GM23338 (cell line): ENCODE measurements at regions not wholly inside any gene's neighbourhood (a gene's known extent, or its start where the extent isn't known, plus 50 kb on each side); places are given as distances from the start of the nearest gene placed in this dataset.

ENCODE experiments used
- ATAC-seq: fragments of 200-7000 bp; cut with Tn5 transposase; 3 replicates; pipeline ENCODE4 v1.9.1; 2020
- DNase-seq: peaks from one replicate; pipeline ENCODE4 v3.0.0-alpha.2; 2015; ENCODE audit warnings: low spot score
- H2AFZ ChIP-seq: fragments of 200-600 bp; sonication (generic); 2 replicates; pipeline ENCODE4 v1.8.0; 2016; ENCODE audit warnings: antibody characterized with exemption, mild to moderate bottlenecking, moderate library complexity
- H3F3A ChIP-seq: fragments of 200-600 bp; sonication (generic); replicated peaks from 2 replicates; pipeline ENCODE4 v1.8.0; 2017; ENCODE audit warnings: antibody characterized with exemption, mixed run types, low read depth
- H3K27ac ChIP-seq: fragments of 200-600 bp; sonication (generic); 2 replicates; pipeline ENCODE4 v1.6.1; 2016; ENCODE audit warnings: low read depth
- H3K27me3 ChIP-seq: fragments of 200-600 bp; sonication (generic); 2 replicates; pipeline ENCODE4 v1.8.0; 2016; ENCODE audit warnings: mild to moderate bottlenecking, mixed run types, moderate library complexity; ENCODE audit not compliant: insufficient read depth
- H3K36me3 ChIP-seq: fragments of 200-600 bp; sonication (generic); 2 replicates; pipeline ENCODE4 v1.8.0; 2016; ENCODE audit warnings: mild to moderate bottlenecking; ENCODE audit not compliant: insufficient read depth
- H3K4me1 ChIP-seq: fragments of 200-600 bp; sonication (generic); 2 replicates; pipeline ENCODE4 v1.8.0; 2016; ENCODE audit warnings: mild to moderate bottlenecking, moderate library complexity; ENCODE audit not compliant: insufficient read depth
- H3K4me2 ChIP-seq: fragments of 200-600 bp; sonication (generic); 2 replicates; pipeline ENCODE4 v1.7.1; 2017; ENCODE audit warnings: mixed run types
- H3K4me3 ChIP-seq: fragments of 200-600 bp; sonication (generic); 2 replicates; pipeline ENCODE4 v1.6.1; 2016; ENCODE audit warnings: mixed run types
- H3K79me2 ChIP-seq: fragments of 200-600 bp; sonication (generic); replicated peaks from 2 replicates; pipeline ENCODE4 v1.8.0; 2017; ENCODE audit warnings: mild to moderate bottlenecking; ENCODE audit not compliant: insufficient read depth
- H3K9me2 ChIP-seq: fragments of 200-600 bp; sonication (generic); 2 replicates; pipeline ENCODE4 v1.8.0; 2017; ENCODE audit not compliant: insufficient read depth
- H4K20me1 ChIP-seq: fragments of 200-600 bp; sonication (generic); replicated peaks from 2 replicates; pipeline ENCODE4 v1.8.0; 2017; ENCODE audit warnings: mild to moderate bottlenecking; ENCODE audit not compliant: insufficient read depth
- H3K27ac Mint-ChIP-seq: 2 replicates; pipeline ENCODE4 v1.8.0; 2020; ENCODE audit warnings: inconsistent platforms, mild to moderate bottlenecking, moderate library complexity, mixed read lengths
- H3K27me3 Mint-ChIP-seq: 3 replicates; pipeline ENCODE4 v1.8.0; 2022; ENCODE audit warnings: low read depth, mild to moderate bottlenecking, moderate library complexity, mixed read lengths, inconsistent platforms; ENCODE audit not compliant: insufficient read depth, poor library complexity
- H3K36me3 Mint-ChIP-seq: 3 replicates; pipeline ENCODE4 v1.8.0; 2021; ENCODE audit warnings: low read depth, mild to moderate bottlenecking, inconsistent platforms, moderate library complexity, mixed read lengths
- H3K4me1 Mint-ChIP-seq: 3 replicates; pipeline ENCODE4 v1.8.0; 2020; ENCODE audit warnings: mild to moderate bottlenecking, inconsistent platforms, mixed read lengths
- H3K4me3 Mint-ChIP-seq: 3 replicates; pipeline ENCODE4 v1.8.0; 2021; ENCODE audit warnings: moderate library complexity, mild to moderate bottlenecking, inconsistent platforms, mixed read lengths
- H3K9me3 Mint-ChIP-seq: 3 replicates; pipeline ENCODE4 v1.8.0; 2020; ENCODE audit warnings: moderate library complexity, mild to moderate bottlenecking, inconsistent platforms, mixed read lengths
- CREB1 ChIP-seq: fragments of 250-450 bp; sonication (Bioruptor Pico); IDR thresholded peaks from 2 replicates; pipeline ENCODE4 v1.5.0; 2020; ENCODE audit warnings: low read depth, mild to moderate bottlenecking, moderate library complexity
- ETS1 ChIP-seq: IDR thresholded peaks from 2 replicates; pipeline ENCODE4 v1.6.1; 2016; ENCODE audit warnings: antibody characterized with exemption
- EZH2 ChIP-seq: fragments of 200-600 bp; sonication (generic); IDR thresholded peaks from one replicate; pipeline ENCODE4 v1.8.0; 2017; ENCODE audit warnings: antibody characterized with exemption, mild to moderate bottlenecking, low read depth; ENCODE audit not compliant: unreplicated experiment
- EZH2phosphoT487 ChIP-seq: fragments of 200-600 bp; sonication (generic); IDR thresholded peaks from one replicate; pipeline ENCODE4 v1.8.1; 2018; ENCODE audit warnings: antibody characterized with exemption; ENCODE audit not compliant: unreplicated experiment
- JUNB ChIP-seq: IDR thresholded peaks from one replicate; pipeline ENCODE4 v1.6.1; 2016; ENCODE audit warnings: antibody characterized with exemption; ENCODE audit not compliant: unreplicated experiment
- NANOG ChIP-seq: IDR thresholded peaks from 2 replicates; pipeline ENCODE4 v1.6.1; 2016; ENCODE audit warnings: antibody characterized with exemption, borderline replicate concordance
- POLR2AphosphoS5 ChIP-seq: IDR thresholded peaks from 2 replicates; pipeline ENCODE4 v1.6.1; 2016; ENCODE audit warnings: antibody characterized with exemption, low read depth
- STAT1 ChIP-seq: IDR thresholded peaks from one replicate; pipeline ENCODE4 v1.6.1; 2016; ENCODE audit warnings: antibody characterized with exemption; ENCODE audit not compliant: unreplicated experiment
- ZNF114 ChIP-seq: fragments of 250-450 bp; sonication (Bioruptor Pico); IDR thresholded peaks from 2 replicates; pipeline ENCODE4 v1.5.0; 2020; ENCODE audit warnings: mild to moderate bottlenecking, moderate library complexity
- ZNF331 ChIP-seq: fragments of 250-450 bp; sonication (Bioruptor Pico); IDR thresholded peaks from 2 replicates; pipeline ENCODE4 v1.5.0; 2020; ENCODE audit warnings: low read depth, mild to moderate bottlenecking, moderate library complexity
- TF ChIP-seq, protein P1 (sequence below), 2 experiments: fragments of 200-600 bp in 1 of 2; sonication (generic) in 1 of 2; conservative IDR thresholded peaks; 2 replicates each; pipeline versions ENCODE4 v1.5.1 to v1.6.1; 2016 to 2017; ENCODE audit warnings: antibody characterized with exemption in 2 of 2, low read depth in 2 of 2, mild to moderate bottlenecking in 2 of 2, moderate library complexity in 1 of 2
- TF ChIP-seq, protein P2 (sequence below): IDR thresholded peaks from one replicate; pipeline ENCODE4 v1.6.1; 2018; ENCODE audit warnings: antibody characterized with exemption; ENCODE audit not compliant: unreplicated experiment
- TF ChIP-seq, protein P3 (sequence below): fragments of 250-450 bp; sonication (Bioruptor Pico); IDR thresholded peaks from 2 replicates; pipeline ENCODE4 v1.5.0; 2020; ENCODE audit warnings: mild to moderate bottlenecking, moderate library complexity

DNA sequence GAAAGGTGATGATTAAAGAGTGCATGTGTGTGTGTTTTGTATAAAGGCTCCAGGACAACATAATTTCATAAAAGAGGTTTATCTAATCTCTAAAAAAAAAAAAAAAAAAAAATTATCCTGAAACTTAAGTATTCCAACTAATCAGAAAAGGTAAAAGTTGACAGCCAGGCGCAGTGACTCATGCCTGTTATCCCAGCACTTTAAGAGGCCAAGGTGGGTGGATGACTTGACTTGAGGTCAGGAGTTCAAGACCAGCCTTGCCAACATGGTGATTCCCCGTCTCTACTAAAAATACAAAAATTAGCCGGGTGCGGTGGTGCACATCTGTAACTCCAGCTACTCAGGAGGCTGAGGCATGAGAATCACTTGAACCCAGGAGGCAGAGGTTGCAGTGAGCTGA lies 632.7 kb upstream of the CHORDC1 start:
- H3K4me3 Mint-ChIP-seq, result no peak overlapping the region
- no peak overlapping the region for H3K27ac ChIP-seq
- no peak overlapping the region for H3K27ac Mint-ChIP-seq
- no peaks in the 10 kb centered on the region for H3K4me1 ChIP-seq
- H4K20me1 ChIP-seq, result no peaks in the 10 kb centered on the region
- no peak overlapping the region for H3K4me2 ChIP-seq
- no peaks in the 10 kb centered on the region for H3K9me2 ChIP-seq
- no peak for ATAC-seq
- H3K4me1 Mint-ChIP-seq, result no peaks in the 10 kb centered on the region
- no peak overlapping the region for H3K4me3 ChIP-seq
- no peaks in the 10 kb centered on the region for H3K36me3 Mint-ChIP-seq
- no peaks in the 10 kb centered on the region for H3F3A ChIP-seq
- no peaks in the 10 kb centered on the region for H3K36me3 ChIP-seq
- peaks cover 7% of the 10 kb centered on the region; the same call in 1 of the 3 replicates for H3K9me3 Mint-ChIP-seq
- no peak overlapping the region for H2AFZ ChIP-seq
- no peaks in the 10 kb centered on the region for H3K27me3 ChIP-seq
- H3K27me3 Mint-ChIP-seq, result no peaks in the 10 kb centered on the region
- no peaks in the 10 kb centered on the region for H3K79me2 ChIP-seq
- DNase-seq, result no peak
- TF ChIP-seq EZH2 (no peak), ZNF331 (CRISPR knock-in tag) (no peak), EZH2phosphoT487 (no peak), CREB1 (CRISPR knock-in tag) (no peak), STAT1 (no peak), NANOG (no peak), ETS1 (no peak), POLR2AphosphoS5 (no peak), JUNB (no peak), ZNF114 (CRISPR knock-in tag) (no peak)
- TF ChIP-seq, protein P1, sequence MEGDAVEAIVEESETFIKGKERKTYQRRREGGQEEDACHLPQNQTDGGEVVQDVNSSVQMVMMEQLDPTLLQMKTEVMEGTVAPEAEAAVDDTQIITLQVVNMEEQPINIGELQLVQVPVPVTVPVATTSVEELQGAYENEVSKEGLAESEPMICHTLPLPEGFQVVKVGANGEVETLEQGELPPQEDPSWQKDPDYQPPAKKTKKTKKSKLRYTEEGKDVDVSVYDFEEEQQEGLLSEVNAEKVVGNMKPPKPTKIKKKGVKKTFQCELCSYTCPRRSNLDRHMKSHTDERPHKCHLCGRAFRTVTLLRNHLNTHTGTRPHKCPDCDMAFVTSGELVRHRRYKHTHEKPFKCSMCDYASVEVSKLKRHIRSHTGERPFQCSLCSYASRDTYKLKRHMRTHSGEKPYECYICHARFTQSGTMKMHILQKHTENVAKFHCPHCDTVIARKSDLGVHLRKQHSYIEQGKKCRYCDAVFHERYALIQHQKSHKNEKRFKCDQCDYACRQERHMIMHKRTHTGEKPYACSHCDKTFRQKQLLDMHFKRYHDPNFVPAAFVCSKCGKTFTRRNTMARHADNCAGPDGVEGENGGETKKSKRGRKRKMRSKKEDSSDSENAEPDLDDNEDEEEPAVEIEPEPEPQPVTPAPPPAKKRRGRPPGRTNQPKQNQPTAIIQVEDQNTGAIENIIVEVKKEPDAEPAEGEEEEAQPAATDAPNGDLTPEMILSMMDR (conservative IDR thresholded peaks at IDR 0.05; ENCODE audit: low read depth in 2 of 2), result no peak
- TF ChIP-seq, protein P2, sequence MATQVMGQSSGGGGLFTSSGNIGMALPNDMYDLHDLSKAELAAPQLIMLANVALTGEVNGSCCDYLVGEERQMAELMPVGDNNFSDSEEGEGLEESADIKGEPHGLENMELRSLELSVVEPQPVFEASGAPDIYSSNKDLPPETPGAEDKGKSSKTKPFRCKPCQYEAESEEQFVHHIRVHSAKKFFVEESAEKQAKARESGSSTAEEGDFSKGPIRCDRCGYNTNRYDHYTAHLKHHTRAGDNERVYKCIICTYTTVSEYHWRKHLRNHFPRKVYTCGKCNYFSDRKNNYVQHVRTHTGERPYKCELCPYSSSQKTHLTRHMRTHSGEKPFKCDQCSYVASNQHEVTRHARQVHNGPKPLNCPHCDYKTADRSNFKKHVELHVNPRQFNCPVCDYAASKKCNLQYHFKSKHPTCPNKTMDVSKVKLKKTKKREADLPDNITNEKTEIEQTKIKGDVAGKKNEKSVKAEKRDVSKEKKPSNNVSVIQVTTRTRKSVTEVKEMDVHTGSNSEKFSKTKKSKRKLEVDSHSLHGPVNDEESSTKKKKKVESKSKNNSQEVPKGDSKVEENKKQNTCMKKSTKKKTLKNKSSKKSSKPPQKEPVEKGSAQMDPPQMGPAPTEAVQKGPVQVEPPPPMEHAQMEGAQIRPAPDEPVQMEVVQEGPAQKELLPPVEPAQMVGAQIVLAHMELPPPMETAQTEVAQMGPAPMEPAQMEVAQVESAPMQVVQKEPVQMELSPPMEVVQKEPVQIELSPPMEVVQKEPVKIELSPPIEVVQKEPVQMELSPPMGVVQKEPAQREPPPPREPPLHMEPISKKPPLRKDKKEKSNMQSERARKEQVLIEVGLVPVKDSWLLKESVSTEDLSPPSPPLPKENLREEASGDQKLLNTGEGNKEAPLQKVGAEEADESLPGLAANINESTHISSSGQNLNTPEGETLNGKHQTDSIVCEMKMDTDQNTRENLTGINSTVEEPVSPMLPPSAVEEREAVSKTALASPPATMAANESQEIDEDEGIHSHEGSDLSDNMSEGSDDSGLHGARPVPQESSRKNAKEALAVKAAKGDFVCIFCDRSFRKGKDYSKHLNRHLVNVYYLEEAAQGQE, result no peak
- TF ChIP-seq, protein P3, sequence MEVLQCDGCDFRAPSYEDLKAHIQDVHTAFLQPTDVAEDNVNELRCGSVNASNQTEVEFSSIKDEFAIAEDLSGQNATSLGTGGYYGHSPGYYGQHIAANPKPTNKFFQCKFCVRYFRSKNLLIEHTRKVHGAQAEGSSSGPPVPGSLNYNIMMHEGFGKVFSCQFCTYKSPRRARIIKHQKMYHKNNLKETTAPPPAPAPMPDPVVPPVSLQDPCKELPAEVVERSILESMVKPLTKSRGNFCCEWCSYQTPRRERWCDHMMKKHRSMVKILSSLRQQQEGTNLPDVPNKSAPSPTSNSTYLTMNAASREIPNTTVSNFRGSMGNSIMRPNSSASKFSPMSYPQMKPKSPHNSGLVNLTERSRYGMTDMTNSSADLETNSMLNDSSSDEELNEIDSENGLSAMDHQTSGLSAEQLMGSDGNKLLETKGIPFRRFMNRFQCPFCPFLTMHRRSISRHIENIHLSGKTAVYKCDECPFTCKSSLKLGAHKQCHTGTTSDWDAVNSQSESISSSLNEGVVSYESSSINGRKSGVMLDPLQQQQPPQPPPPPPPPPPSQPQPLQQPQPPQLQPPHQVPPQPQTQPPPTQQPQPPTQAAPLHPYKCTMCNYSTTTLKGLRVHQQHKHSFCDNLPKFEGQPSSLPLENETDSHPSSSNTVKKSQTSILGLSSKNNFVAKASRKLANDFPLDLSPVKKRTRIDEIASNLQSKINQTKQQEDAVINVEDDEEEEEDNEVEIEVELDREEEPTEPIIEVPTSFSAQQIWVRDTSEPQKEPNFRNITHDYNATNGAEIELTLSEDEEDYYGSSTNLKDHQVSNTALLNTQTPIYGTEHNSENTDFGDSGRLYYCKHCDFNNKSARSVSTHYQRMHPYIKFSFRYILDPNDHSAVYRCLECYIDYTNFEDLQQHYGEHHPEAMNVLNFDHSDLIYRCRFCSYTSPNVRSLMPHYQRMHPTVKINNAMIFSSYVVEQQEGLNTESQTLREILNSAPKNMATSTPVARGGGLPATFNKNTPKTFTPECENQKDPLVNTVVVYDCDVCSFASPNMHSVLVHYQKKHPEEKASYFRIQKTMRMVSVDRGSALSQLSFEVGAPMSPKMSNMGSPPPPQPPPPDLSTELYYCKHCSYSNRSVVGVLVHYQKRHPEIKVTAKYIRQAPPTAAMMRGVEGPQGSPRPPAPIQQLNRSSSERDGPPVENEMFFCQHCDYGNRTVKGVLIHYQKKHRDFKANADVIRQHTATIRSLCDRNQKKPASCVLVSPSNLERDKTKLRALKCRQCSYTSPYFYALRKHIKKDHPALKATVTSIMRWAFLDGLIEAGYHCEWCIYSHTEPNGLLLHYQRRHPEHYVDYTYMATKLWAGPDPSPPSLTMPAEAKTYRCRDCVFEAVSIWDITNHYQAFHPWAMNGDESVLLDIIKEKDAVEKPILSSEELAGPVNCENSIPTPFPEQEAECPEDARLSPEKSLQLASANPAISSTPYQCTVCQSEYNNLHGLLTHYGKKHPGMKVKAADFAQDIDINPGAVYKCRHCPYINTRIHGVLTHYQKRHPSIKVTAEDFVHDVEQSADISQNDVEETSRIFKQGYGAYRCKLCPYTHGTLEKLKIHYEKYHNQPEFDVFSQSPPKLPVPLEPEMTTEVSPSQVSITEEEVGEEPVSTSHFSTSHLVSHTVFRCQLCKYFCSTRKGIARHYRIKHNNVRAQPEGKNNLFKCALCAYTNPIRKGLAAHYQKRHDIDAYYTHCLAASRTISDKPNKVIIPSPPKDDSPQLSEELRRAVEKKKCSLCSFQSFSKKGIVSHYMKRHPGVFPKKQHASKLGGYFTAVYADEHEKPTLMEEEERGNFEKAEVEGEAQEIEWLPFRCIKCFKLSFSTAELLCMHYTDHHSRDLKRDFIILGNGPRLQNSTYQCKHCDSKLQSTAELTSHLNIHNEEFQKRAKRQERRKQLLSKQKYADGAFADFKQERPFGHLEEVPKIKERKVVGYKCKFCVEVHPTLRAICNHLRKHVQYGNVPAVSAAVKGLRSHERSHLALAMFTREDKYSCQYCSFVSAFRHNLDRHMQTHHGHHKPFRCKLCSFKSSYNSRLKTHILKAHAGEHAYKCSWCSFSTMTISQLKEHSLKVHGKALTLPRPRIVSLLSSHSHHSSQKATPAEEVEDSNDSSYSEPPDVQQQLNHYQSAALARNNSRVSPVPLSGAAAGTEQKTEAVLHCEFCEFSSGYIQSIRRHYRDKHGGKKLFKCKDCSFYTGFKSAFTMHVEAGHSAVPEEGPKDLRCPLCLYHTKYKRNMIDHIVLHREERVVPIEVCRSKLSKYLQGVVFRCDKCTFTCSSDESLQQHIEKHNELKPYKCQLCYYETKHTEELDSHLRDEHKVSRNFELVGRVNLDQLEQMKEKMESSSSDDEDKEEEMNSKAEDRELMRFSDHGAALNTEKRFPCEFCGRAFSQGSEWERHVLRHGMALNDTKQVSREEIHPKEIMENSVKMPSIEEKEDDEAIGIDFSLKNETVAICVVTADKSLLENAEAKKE (CRISPR knock-in tag), result no peak
